GM21529 (cell line): ENCODE measurements at regions not wholly inside any gene's neighbourhood (a gene's known extent, or its start where the extent isn't known, plus 50 kb on each side); places are given as distances from the start of the nearest gene placed in this dataset.

ENCODE experiments used
- ATAC-seq: cut with Tn5 transposase; IDR thresholded peaks from one replicate; pipeline ENCODE4 v1.9.1; 2021; ENCODE audit not compliant: unreplicated experiment

DNA sequence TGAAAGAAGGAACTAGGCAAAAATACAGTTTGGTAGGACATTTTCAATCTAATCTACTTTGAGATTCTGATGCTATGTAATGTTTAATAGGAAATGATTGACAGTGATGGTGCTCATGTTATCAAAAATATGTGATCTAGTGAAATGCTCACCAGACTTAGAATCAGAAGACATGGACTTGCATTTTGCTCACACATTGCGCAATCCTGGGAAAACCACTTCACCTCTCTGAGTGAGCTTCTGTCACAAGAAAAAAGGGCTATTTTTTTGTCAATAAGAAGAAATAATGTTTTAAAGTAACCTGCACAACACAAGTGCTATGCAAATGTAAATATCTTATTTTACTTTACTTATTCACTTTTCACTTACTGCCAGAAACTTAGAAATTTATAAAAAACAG lies 380.9 kb upstream of the HTR2A start:
- ATAC-seq: no peak

GRCh38 chr13:47268270-47268669 lies 371.4 kb upstream of the HTR2A start:
- no peak for ATAC-seq

DNA sequence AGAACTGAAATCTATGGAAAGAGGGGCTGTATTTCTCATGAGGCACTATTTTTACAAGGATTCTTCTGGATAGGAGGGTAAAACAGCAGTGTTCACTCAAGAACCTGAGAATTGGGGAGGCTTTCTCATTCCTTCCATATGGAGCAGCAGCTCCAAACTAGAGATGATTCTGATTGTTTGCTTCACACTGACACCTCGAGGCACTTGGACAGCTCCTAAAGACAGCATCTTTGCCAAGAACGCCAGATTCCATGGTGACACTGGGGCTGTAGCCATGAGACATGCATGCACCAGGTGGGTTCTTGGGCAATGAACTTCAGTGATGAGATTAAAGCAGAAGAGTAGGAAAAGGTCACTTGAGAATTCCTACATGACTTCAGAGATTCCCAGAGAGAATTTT lies 361.5 kb upstream of the HTR2A start:
- no peak for ATAC-seq

- ATAC-seq: no peak
These were observed 359.8 kb upstream of the HTR2A start for GRCh38 chr13:47256618-47257017.

DNA sequence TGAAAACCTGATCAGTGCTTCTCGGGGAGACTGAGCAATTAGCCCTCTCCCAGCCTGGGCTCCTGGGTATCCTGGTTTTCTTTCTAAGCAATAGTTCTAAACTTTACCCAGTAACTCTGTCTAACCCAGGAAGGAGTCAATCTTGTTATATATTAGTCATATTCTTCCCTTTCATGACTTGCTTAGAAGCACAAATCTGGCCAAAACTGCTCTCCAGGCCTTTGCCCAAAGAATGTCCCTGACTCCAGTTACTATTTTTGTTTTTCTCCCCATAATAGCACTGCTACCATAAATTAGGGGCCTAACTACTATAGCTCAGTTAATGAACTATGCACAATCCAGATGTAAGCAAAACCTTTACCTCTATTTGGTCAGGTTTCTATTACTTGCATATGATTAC lies 355.8 kb upstream of the HTR2A start:
- ATAC-seq: no peak

DNA sequence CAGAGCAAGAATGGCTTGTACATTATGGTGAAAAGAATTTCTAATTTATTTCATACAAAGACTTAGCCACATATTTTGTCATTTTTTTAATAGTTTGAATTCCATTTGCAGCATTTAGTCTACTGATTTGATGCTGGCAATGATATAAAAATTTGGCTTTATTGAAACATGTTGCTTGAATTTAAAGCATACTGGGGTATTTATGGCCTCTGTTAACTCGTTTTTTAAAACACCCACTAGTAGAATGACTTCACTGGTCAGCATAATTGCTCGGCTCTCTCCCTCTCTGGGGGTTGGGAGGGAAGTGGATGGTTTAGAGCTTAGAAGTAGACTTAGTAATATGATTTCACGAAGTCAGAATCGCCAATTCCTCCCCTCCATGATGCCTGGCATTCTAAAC lies 354.9 kb upstream of the HTR2A start:
- no peak for ATAC-seq

- no peak for ATAC-seq
These were observed 353.3 kb upstream of the HTR2A start for GRCh38 chr13:47250146-47250545.

GRCh38 chr13:47249266-47249665 lies 352.4 kb upstream of the HTR2A start:
- no peak for ATAC-seq

GRCh38 chr13:47241446-47241845 lies 344.6 kb upstream of the HTR2A start:
- ATAC-seq: no peak

- no peak for ATAC-seq
These were observed 342.2 kb upstream of the HTR2A start for GRCh38 chr13:47239025-47239424.

GRCh38 chr13:47237571-47237970 lies 340.7 kb upstream of the HTR2A start:
- no peak for ATAC-seq

DNA sequence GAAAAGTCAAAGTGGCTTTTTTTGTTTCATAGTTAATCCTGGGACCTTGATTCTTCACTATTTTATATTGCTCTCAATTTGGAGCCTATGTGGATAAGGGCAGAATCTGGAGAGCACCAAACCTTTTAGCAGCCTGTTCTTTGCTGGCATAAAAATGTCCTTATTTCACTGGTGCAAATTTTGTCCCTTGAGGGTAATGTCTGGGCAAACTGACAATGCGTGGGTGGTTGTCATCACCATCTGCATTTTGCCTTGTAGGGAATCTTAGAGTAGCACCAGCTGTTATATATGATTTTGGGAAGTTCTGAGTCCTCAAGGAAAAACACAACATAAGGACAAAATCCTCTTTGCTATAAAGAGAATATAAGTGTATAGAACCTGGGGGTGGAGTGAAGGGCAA lies 336.9 kb upstream of the HTR2A start:
- no peak for ATAC-seq

DNA sequence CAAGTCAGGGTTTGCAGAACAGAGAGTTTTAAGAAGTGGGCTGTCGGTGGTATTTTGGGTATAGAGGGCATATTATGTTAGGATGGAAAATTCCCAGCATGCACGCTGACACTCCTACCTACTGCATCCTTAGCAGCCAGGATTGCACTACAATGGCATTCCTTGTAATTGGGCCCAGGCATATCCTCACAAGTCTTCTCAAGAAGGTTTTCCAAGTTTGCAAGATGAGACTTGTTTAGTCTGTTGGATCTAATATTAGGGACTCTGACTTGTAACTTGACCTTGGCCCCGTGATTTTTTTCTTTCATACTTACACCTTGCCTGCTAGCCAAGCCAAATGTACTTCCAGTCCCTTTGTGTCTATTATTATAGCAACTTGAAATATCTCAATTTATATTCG lies 335.7 kb upstream of the HTR2A start:
- ATAC-seq: no peak

- ATAC-seq: no peak
These were observed 333.3 kb upstream of the HTR2A start for GRCh38 chr13:47230155-47230554.

GRCh38 chr13:47226516-47226915 lies 329.7 kb upstream of the HTR2A start:
- no peak for ATAC-seq

DNA sequence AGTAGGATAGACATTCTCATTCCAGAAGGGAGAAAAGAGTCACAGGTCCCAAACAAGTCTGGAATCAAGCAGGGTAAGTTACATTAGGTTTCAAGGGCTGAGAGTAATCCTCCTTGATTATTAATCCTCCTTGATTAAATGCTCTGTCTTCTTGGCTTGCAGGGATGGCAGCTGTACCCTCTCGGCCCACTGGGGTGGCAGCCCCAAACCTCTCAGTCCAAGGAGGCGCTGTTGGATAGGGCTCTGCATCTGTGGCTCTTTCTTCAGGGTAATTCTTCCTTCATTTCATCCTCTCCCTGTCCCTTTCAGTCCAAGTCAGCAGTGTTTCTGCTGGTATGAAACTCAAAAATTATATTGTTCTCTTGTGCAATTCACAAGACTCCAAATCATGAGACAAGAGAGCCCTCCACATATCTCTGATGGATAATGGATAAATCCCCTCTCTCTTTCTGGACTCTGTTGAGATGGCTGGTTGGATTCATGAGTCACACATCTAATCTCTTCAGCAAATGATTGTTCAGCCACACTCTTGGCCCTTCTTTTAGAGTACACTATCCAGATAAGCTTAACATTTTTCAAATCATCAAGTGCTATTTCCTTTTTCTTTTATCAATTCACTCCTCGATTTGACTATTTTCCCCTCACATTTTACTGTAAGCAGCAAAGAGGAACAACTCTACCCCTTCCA lies 323.7 kb upstream of the HTR2A start:
- no peak for ATAC-seq

DNA sequence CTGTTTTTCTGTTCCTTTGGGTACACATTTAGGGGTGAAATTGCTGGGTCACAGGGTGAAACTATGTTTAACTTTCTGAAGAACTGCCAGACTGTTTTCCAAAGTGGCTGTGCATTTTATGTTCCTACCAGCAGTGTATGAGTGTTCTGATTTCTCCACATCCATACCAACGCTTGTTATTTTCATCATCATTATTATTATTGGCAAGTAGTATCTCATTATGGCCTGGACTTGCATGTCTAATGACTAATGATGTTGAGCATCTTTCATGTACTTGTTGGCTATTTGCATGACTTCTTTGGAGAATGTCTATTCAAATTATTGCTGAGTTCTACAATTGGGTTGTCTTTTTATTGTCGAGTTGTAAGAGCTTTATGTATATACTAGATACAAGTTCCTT lies 321.8 kb upstream of the HTR2A start:
- no peak for ATAC-seq

GRCh38 chr13:47216176-47216822 lies 319.4 kb upstream of the HTR2A start:
- no peak for ATAC-seq

GRCh38 chr13:47215736-47216135 lies 318.9 kb upstream of the HTR2A start:
- no peak for ATAC-seq

DNA sequence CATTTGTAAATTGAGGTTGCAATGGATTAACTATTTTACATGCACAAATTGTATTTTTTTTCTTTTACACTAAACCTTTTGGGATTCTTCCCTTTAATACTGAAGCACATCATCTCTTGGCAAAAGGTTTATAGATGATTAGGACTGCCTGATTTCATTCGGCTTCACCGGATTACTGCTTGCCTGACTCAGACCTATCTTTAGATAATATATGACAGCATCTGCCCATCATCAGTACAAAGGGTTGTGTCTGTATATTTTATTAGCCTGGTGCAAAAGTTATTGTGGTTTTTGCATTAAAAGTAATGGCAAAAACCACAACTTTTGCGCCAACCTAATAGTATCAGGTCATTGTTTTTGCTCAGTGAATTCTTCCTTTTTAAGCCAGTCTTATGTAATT lies 316.2 kb upstream of the HTR2A start:
- no peak for ATAC-seq

DNA sequence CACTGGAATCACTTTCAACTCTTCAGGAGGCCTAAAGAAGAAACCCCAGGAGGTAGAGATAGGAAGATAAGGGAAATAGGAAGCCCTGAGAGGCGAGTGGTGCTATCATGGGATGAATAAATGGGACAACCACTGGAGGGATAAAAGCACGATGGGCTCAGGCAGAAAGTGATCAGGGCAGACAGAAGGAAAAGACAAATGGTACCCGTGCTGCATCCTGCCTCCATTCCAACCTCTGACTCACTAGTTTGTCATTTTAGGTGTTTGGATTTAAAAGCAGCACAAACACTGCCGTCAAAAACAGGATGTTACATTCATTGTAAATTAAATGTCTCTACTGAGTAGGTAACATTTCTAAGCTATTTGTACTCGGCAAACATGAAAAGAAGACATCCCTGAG lies 314.3 kb upstream of the HTR2A start:
- ATAC-seq: no peak

- ATAC-seq: no peak
These were observed 309.3 kb upstream of the HTR2A start for GRCh38 chr13:47206111-47206510.

DNA sequence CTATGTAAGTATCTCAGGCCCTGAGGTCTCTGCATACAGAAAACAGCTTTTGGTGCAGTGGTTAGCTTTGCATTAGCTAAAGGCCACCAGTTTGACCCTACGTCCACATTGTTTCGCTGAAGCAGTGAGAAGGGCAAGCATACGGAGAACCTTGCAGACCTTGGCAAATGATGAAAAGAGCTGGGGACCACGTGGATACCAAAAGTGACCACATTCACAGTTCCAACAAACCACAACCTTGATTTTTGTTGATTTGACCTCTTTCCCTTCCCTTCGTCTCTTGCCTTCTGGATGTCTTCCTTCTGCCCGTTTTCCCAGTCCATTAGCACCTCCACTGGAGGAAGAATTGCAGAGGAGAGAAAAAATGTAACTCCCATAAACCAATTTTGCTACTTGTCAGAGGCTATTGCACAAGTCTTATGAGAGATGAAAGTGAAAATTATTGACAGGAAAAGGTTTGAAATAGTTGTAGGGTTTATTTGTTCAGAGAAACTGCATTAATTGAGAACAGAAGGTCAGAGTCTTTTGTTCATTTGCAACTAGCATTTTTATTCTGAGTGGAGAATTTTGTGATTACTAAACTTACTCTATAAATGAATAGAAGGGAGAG lies 293.9 kb upstream of the HTR2A start:
- no peak for ATAC-seq
